ENCODE measurements at regions not wholly inside any gene's neighbourhood (a gene's known extent, or its start where the extent isn't known, plus 50 kb on each side); places are given as distances from the start of the nearest gene placed in this dataset.
"Not testable (repeated sequence)": the region's sequence is repeated elsewhere in the genome, so short reads cannot be mapped to it uniquely, and the experiment has no call there.

- H3K4me1 ChIP-seq; CTCF ChIA-PET; FAIRE-seq; DNase-seq (ENCODE audit: low read depth in 1 of 2, low spot score in 1 of 2); H3K9me3 ChIP-seq; ATAC-seq; H3K27ac ChIP-seq; H3K4me2 ChIP-seq; H3K4me3 ChIP-seq; POLR2A ChIA-PET: not testable (repeated sequence)
- 3% methylated on average over 8 of the region's 8 CpGs for WGBS (ENCODE audit: missing lambda C conversion rate)
These were observed 780.2 kb upstream of the TPTE start for GRCh38 chr21:9740991-9741742.

- DNase-seq (ENCODE audit: low read depth in 1 of 2, low spot score in 1 of 2); ATAC-seq; FAIRE-seq; H3K4me3 ChIP-seq; POLR2A ChIA-PET; CTCF ChIA-PET; H3K9me3 ChIP-seq; H3K27ac ChIP-seq; H3K4me1 ChIP-seq; H3K4me2 ChIP-seq: not testable (repeated sequence)
- 5% methylated on average over 8 of the region's 10 CpGs for WGBS (ENCODE audit: missing lambda C conversion rate)
These were observed 777.8 kb upstream of the TPTE start for GRCh38 chr21:9743566-9743965.

DNA sequence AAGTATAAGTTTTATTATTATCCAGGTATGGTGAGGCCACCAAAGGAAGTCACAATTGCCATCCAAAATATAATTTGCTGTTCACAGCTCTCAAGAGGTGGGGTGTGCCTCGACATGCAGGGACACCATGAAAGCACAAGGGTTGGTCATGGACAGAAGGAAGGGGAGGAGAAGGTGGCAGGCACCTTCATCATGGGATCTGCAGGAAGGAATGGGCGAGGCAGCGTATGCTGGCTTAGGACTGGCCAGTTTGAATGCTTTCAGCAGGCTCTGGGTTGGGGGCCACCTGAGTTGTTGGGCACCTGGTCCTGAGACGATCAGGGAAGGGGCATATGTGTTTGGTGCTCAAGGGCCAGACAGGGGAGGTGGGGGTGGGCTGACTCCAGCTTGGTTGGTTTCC, 777.2 kb upstream of the TPTE start:
- FAIRE-seq, CTCF ChIA-PET, POLR2A ChIA-PET: not testable (repeated sequence)

DNA sequence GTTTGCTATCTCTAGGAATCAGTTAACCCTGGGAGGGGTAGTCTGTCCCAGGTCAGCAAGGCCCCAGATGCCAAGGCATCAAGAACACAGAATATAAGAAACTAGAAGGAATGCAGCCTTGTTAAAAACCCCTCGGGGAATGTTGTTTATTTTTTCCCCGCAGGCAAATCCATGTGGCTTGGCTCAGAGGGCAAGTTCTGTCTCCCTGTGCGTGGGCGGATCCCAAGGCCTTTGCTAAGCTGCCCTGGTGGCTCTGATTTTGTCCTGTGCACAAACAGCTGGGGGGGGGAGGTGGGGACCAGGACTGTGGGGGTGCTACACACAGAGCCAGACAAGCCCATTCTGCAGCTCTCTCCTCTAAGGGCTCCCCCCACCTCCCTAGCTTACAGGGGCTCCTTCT, 776.8 kb upstream of the TPTE start:
- CTCF ChIA-PET; DNase-seq (ENCODE audit: low read depth in 1 of 2, low spot score in 1 of 2); ATAC-seq; FAIRE-seq; H3K4me1 ChIP-seq; H3K4me2 ChIP-seq; H3K27ac ChIP-seq; H3K4me3 ChIP-seq; POLR2A ChIA-PET; H3K9me3 ChIP-seq: not testable (repeated sequence)
- 1% methylated on average over 4 of the region's 4 CpGs for WGBS (ENCODE audit: missing lambda C conversion rate)

More for the DNA sequence above, 777.2 kb upstream of the TPTE start:
- not testable (repeated sequence) for ATAC-seq; H3K9me3 ChIP-seq; H3K4me2 ChIP-seq; H3K4me1 ChIP-seq; H3K27ac ChIP-seq; H3K4me3 ChIP-seq; DNase-seq (ENCODE audit: low read depth in 1 of 2, low spot score in 1 of 2)
- WGBS (ENCODE audit: missing lambda C conversion rate): 2% methylated on average over 4 of the region's 4 CpGs

GRCh38 chr21:9745457-9746108, 775.8 kb upstream of the TPTE start:
- 2% methylated on average over 9 of the region's 9 CpGs for WGBS (ENCODE audit: missing lambda C conversion rate)
- FAIRE-seq; H3K4me1 ChIP-seq; H3K4me2 ChIP-seq; H3K27ac ChIP-seq; CTCF ChIA-PET; POLR2A ChIA-PET; DNase-seq (ENCODE audit: low read depth in 1 of 2, low spot score in 1 of 2); H3K9me3 ChIP-seq; ATAC-seq; H3K4me3 ChIP-seq: not testable (repeated sequence)

GRCh38 chr21:9746311-9746710, 775.1 kb upstream of the TPTE start:
- DNase-seq (ENCODE audit: low read depth in 1 of 2, low spot score in 1 of 2); H3K4me3 ChIP-seq; H3K9me3 ChIP-seq; POLR2A ChIA-PET; CTCF ChIA-PET; H3K4me1 ChIP-seq; H3K27ac ChIP-seq; FAIRE-seq; H3K4me2 ChIP-seq; ATAC-seq: not testable (repeated sequence)
- WGBS (ENCODE audit: missing lambda C conversion rate): 45% methylated on average over 2 of the region's 2 CpGs

DNA sequence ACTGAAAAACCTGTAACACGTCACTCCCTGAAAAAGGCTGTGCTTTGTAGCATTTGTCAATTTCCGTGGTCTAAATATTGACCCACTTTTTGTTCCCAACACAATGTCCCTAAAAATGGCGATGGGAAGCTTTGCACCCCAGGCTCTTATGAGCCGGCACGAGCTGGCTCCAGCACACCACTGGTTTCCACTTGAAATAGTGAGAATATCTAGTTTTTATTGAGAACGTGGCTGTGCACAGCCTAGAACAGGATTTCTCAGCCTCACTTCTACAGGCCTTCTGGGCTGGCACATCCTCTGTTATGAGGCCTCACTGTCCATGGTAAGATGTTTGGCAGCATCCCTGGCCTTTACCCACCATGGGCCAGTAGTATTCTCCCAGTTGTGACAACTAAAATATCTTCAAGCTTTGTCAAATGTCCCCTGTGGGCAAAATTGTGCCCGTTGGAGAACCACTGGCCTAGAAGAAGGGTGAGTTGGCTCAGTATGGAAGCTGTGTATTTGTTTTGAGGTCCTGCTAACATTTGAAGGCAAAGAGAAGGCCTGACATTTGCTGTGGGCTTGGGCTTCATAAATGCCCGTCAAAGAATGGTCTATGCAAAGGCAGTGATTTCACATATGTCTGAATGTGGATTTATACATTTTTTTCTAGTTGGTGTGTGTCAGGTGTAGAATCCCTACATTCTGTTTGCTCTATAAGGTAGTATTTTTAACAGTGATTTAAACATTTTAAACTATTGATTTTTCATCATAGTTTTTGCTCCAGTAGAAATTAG, 774.4 kb upstream of the TPTE start:
- POLR2A ChIA-PET; FAIRE-seq; H3K4me1 ChIP-seq; H3K4me3 ChIP-seq; H3K9me3 ChIP-seq; H3K27ac ChIP-seq; CTCF ChIA-PET; H3K4me2 ChIP-seq; ATAC-seq; DNase-seq (ENCODE audit: low read depth in 1 of 2, low spot score in 1 of 2): not testable (repeated sequence)
- WGBS (ENCODE audit: missing lambda C conversion rate): 1% methylated on average over 8 of the region's 8 CpGs

GRCh38 chr21:9747870-9748269, 773.5 kb upstream of the TPTE start:
- H3K4me3 ChIP-seq; ATAC-seq; DNase-seq (ENCODE audit: low read depth in 1 of 2, low spot score in 1 of 2); POLR2A ChIA-PET; H3K4me1 ChIP-seq; H3K27ac ChIP-seq; CTCF ChIA-PET; H3K4me2 ChIP-seq; H3K9me3 ChIP-seq; FAIRE-seq: not testable (repeated sequence)
- 8% methylated on average over 5 of the region's 5 CpGs for WGBS (ENCODE audit: missing lambda C conversion rate)

DNA sequence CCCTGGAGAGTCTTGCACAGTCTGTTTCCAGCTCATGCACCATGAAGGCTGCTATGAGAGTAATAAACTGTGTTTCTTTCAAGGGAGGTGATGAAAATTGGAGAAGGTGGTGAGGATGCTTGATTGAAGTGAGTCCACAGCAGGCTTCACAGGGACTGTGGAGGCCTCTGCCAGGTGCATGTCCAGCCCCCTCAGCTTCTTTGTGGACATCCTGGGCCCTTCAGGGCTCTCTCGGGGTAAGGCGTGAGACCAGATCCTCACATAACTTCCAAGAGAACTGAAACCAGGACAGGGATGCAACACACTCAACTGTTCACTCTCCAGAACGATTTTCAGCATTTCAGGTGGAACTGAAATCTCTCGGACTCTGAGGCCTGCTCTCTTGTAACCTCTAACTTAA, 772.9 kb upstream of the TPTE start:
- WGBS (ENCODE audit: missing lambda C conversion rate): 1% methylated on average over 4 of the region's 4 CpGs
- H3K4me2 ChIP-seq; CTCF ChIA-PET; DNase-seq (ENCODE audit: low read depth in 1 of 2, low spot score in 1 of 2); H3K9me3 ChIP-seq; ATAC-seq; FAIRE-seq; POLR2A ChIA-PET; H3K4me1 ChIP-seq; H3K4me3 ChIP-seq; H3K27ac ChIP-seq: not testable (repeated sequence)

DNA sequence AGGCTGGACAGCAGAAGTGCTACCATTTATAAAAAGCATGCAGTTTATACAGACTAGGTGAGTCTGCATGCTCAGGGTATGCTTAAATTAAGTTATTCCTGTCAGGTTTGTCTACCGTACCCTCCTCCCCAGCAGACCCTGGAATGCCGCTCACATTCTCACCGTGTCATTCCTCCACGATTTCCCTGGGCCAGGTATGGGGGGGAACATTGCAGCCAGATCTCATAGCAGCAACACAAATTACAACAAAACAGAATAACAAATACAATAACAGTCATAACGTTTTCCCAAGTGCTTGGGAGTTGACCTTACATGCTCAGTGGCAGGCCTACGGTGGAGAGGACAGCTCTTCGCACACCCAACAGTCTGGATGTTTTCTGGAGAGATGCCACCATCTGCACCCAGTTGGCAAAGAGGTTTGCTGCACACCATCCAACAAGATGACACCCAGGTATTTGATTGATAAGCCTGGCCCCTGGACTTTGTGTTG, 771.6 kb upstream of the TPTE start:
- FAIRE-seq; POLR2A ChIA-PET; H3K4me3 ChIP-seq; CTCF ChIA-PET; H3K9me3 ChIP-seq; H3K4me1 ChIP-seq; ATAC-seq; H3K4me2 ChIP-seq; H3K27ac ChIP-seq; DNase-seq (ENCODE audit: low read depth in 1 of 2, low spot score in 1 of 2): not testable (repeated sequence)
- WGBS (ENCODE audit: missing lambda C conversion rate): 14% methylated on average over 7 of the region's 7 CpGs
